ENCODE measurements at regions not wholly inside any gene's neighbourhood (a gene's known extent, or its start where the extent isn't known, plus 50 kb on each side); places are given as distances from the start of the nearest gene placed in this dataset.

- TF ChIP-seq CTCF (IDR thresholded peaks at IDR 0.05; ENCODE audit: insufficient read depth, low read length, missing control alignments) = no peak
- CTCF ChIA-PET = no interaction called here
- POLR2A ChIA-PET = no interaction called here
- no peak overlapping the region for H3K4me3 ChIP-seq (ENCODE audit: low read depth, low read length)
- DNase-seq (ENCODE audit: low read depth, low spot score) = no peak
These were observed 200.4 kb downstream of the PCSK1 start for GRCh38 chr5:96232602-96233001.

- DNase-seq (ENCODE audit: low read depth, low spot score) = no peak
- POLR2A ChIA-PET = no interaction called here
- CTCF ChIA-PET = no interaction called here
- H3K4me3 ChIP-seq (ENCODE audit: low read depth, low read length) = no peak overlapping the region
- TF ChIP-seq CTCF (IDR thresholded peaks at IDR 0.05; ENCODE audit: insufficient read depth, low read length, missing control alignments) = no peak
These were observed 203.9 kb downstream of the PCSK1 start for GRCh38 chr5:96229188-96229587.

- no peak for DNase-seq (ENCODE audit: low read depth, low spot score)
- ChIA-PET CTCF (interaction anchor here (0.8 to 3.7 kb wide), 3 partner anchors 108 to 322 kb away, joined by 3 to 19 read pairs (median 4); partner anchors contain the start of gene ELL2), POLR2A (no interaction called here)
- no peak for TF ChIP-seq CTCF (IDR thresholded peaks at IDR 0.05; ENCODE audit: insufficient read depth, low read length, missing control alignments)
- no peak overlapping the region for H3K4me3 ChIP-seq (ENCODE audit: low read depth, low read length)
These were observed 204.6 kb downstream of the PCSK1 start for GRCh38 chr5:96228408-96228807.

GRCh38 chr5:96227957-96228356 lies 205.1 kb downstream of the PCSK1 start:
- TF ChIP-seq CTCF (IDR thresholded peaks at IDR 0.05; ENCODE audit: insufficient read depth, low read length, missing control alignments) = no peak
- DNase-seq (ENCODE audit: low read depth, low spot score) = no peak
- ChIA-PET POLR2A (interaction anchor here (1.0 kb wide), 1 partner anchor 447 kb away, joined by 3 read pairs; no protein-coding TSS in a partner anchor), CTCF (interaction anchor here (0.8 to 3.7 kb wide), 3 partner anchors 109 to 322 kb away, joined by 3 to 19 read pairs (median 4); partner anchors contain the start of gene ELL2)
- no peak overlapping the region for H3K4me3 ChIP-seq (ENCODE audit: low read depth, low read length)

- DNase-seq (ENCODE audit: low read depth, low spot score) = peak; percentile 94
- no peak for TF ChIP-seq CTCF (IDR thresholded peaks at IDR 0.05; ENCODE audit: insufficient read depth, low read length, missing control alignments)
These were observed 206.0 kb downstream of the PCSK1 start for GRCh38 chr5:96226941-96227552.

GRCh38 chr5:96222129-96222528 lies 210.9 kb downstream of the PCSK1 start:
- TF ChIP-seq CTCF (IDR thresholded peaks at IDR 0.05; ENCODE audit: insufficient read depth, low read length, missing control alignments) = no peak
- no peak overlapping the region for H3K4me3 ChIP-seq (ENCODE audit: low read depth, low read length)
- DNase-seq (ENCODE audit: low read depth, low spot score) = no peak
- ChIA-PET CTCF (no interaction called here), POLR2A (no interaction called here)

More at GRCh38 chr5:96226941-96227552, 206.0 kb downstream of the PCSK1 start:
- ChIA-PET POLR2A (interaction anchor here (0.8 to 1.8 kb wide), 6 partner anchors 8 to 446 kb away, joined by 3 to 5 read pairs (median 3); partner anchors contain the start of gene ELL2), CTCF (interaction anchor here (1.4 to 3.7 kb wide), 2 partner anchors 110 to 369 kb away, joined by 3 to 19 read pairs; no protein-coding TSS in a partner anchor)
- H3K4me3 ChIP-seq (ENCODE audit: low read depth, low read length) = no peak overlapping the region

All from AG04449 (cell line).